CD4-positive, CD25-positive, alpha-beta regulatory T cell (primary cell): ENCODE measurements at regions not wholly inside any gene's neighbourhood (a gene's known extent, or its start where the extent isn't known, plus 50 kb on each side); places are given as distances from the start of the nearest gene placed in this dataset.
A peak's percentile ranks its signal among the peaks of the same experiment; 100 is the strongest.

Experiments
- ATAC-seq, 2 donors: fragments of 150-1000 bp; cut with Tn5 transposase; one replicate each; pipeline ENCODE4 v1.10.0; 2021; ENCODE audit warnings: low read depth in 2 of 2, moderate number of reproducible peaks in 2 of 2, moderate library complexity in 1 of 2
- DNase-seq, 3 donors: peaks; one replicate each; pipeline versions ENCODE4 v3.0.0 to v3.0.0-alpha.2; 2012 to 2022; ENCODE audit warnings: mixed read lengths in 1 of 3
- H3K27ac ChIP-seq: one replicate; pipeline ENCODE4 v1.7.0; 2013; ENCODE audit warnings: mild to moderate bottlenecking, low read length; ENCODE audit not compliant: insufficient read depth, poor library complexity, severe bottlenecking
- H3K27me3 ChIP-seq: one replicate; pipeline ENCODE4 v1.7.0; 2013; ENCODE audit warnings: low read length; ENCODE audit not compliant: control insufficient read depth, insufficient read depth
- H3K36me3 ChIP-seq: one replicate; pipeline ENCODE4 v1.7.0; 2013; ENCODE audit warnings: mild to moderate bottlenecking, low read length, moderate library complexity; ENCODE audit not compliant: control insufficient read depth, insufficient read depth
- H3K4me1 ChIP-seq: 2 replicates; pipeline ENCODE4 v1.7.0; 2013; ENCODE audit warnings: mild to moderate bottlenecking, low read length; ENCODE audit not compliant: insufficient read depth, control insufficient read depth, poor library complexity, severe bottlenecking
- H3K4me3 ChIP-seq: one replicate; pipeline ENCODE4 v1.7.0; 2013; ENCODE audit warnings: low read depth, mild to moderate bottlenecking, low read length, moderate library complexity
- H3K9me3 ChIP-seq, 2 experiments: 1 replicate in 1 of 2; 2 replicates in 1 of 2; pipeline ENCODE4 v1.7.0; 2013; ENCODE audit warnings: low read length in 2 of 2, mild to moderate bottlenecking in 1 of 2, moderate library complexity in 1 of 2; ENCODE audit not compliant: control insufficient read depth in 2 of 2
- H3K27ac Mint-ChIP-seq, 3 donors: one replicate each; pipeline ENCODE4 v1.8.0; 2020 to 2022; ENCODE audit warnings: mild to moderate bottlenecking in 3 of 3, mixed read lengths in 3 of 3, moderate library complexity in 2 of 3
- H3K27me3 Mint-ChIP-seq: one replicate; pipeline ENCODE4 v1.8.0; 2022; ENCODE audit warnings: mild to moderate bottlenecking, mixed read lengths
- H3K36me3 Mint-ChIP-seq: one replicate; pipeline ENCODE4 v1.8.0; 2020; ENCODE audit warnings: mixed read lengths
- H3K4me1 Mint-ChIP-seq, 4 donors: one replicate each; pipeline ENCODE4 v1.8.0; 2020 to 2022; ENCODE audit warnings: mixed read lengths in 4 of 4, mild to moderate bottlenecking in 1 of 4
- H3K4me3 Mint-ChIP-seq, 4 donors: one replicate each; pipeline ENCODE4 v1.8.0; 2020 to 2022; ENCODE audit warnings: mild to moderate bottlenecking in 4 of 4, mixed read lengths in 4 of 4, moderate library complexity in 3 of 4
- H3K9me3 Mint-ChIP-seq, 7 donors: one replicate each; pipeline ENCODE4 v1.8.0; 2020 to 2022; ENCODE audit warnings: mixed read lengths in 7 of 7, mild to moderate bottlenecking in 3 of 7, moderate library complexity in 2 of 7

DNA sequence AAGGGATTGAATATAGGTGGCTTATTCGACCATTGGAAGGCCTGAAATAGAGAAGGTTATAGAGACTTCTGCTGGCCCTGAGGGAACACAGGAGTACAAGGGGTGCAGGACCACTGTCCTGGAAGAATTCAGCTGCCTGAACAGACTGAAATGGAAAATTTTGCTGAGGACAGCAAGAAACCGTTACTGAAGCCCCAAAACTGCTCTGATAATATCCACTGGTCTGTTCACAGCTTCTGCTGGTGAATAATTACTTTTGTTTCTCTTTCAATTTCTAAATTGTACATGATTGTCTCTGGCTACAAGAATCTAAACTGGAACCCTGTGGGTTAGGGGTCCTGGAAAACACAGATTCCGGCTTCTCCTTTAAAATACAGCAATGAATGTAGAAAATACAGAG is 218.5 kb upstream of the CDH12 start:
- Mint-ChIP-seq H3K4me1 (no peaks in the 10 kb centered on the region), H3K9me3 (peaks cover 0 to 21% (median 7%) of the 10 kb centered on the region in 7 donors), H3K4me3 (no peak overlapping the region), H3K27ac (no peak overlapping the region), H3K27me3 (no peaks in the 10 kb centered on the region), H3K36me3 (no peaks in the 10 kb centered on the region)
- Histone ChIP-seq H3K4me1 (no peaks in the 10 kb centered on the region), H3K9me3 (peaks cover 0 to 2% of the 10 kb centered on the region in 2 experiments), H3K27ac (no peak overlapping the region), H3K4me3 (no peak overlapping the region), H3K27me3 (no peaks in the 10 kb centered on the region), H3K36me3 (no peaks in the 10 kb centered on the region)
- no peak for DNase-seq
- ATAC-seq, result no peak

DNA sequence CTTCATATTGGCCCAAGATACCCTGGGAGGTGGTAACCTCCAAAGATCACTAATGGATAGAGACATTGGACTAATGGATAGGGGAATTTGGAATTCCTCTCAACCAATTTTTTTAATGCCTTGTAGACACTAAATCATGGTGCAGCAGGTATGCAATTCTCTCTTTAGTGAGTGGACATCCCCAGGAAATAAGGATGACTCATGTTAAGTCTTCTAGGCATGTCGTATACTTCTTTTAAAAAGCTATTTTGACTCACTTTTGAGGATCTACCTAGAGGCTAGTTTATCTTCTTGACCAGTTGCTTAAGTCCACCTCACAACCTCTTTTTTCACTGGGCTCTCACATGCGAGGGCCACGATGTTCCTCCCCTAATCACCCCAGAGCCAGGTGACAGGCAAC is 211.6 kb upstream of the CDH12 start:
- DNase-seq, result no peak
- no peaks in the 10 kb centered on the region for H3K27me3 ChIP-seq
- Mint-ChIP-seq H3K4me1 (no peaks in the 10 kb centered on the region), H3K36me3 (no peaks in the 10 kb centered on the region), H3K4me3 (no peak overlapping the region), H3K27me3 (no peaks in the 10 kb centered on the region), H3K9me3 (peaks cover 0 to 20% (median 10%) of the 10 kb centered on the region in 7 donors), H3K27ac (no peak overlapping the region)
- no peak for ATAC-seq
- H3K27ac ChIP-seq, result no peak overlapping the region
- H3K4me1 ChIP-seq, result no peaks in the 10 kb centered on the region
- no peak overlapping the region for H3K4me3 ChIP-seq
- H3K36me3 ChIP-seq, result no peaks in the 10 kb centered on the region
- H3K9me3 ChIP-seq, result peaks cover 2 to 16% of the 10 kb centered on the region in 2 experiments

- Histone ChIP-seq H3K4me1 (no peaks in the 10 kb centered on the region), H3K27ac (no peak overlapping the region), H3K9me3 (peaks cover 3% of the 10 kb centered on the region in 2 experiments), H3K36me3 (no peaks in the 10 kb centered on the region), H3K4me3 (no peak overlapping the region), H3K27me3 (no peaks in the 10 kb centered on the region)
- no peaks in the 10 kb centered on the region for H3K4me1 Mint-ChIP-seq
- no peaks in the 10 kb centered on the region for H3K36me3 Mint-ChIP-seq
- ATAC-seq (no peak), DNase-seq (no peak)
- H3K9me3 Mint-ChIP-seq, result peaks cover 1 to 18% (median 8%) of the 10 kb centered on the region in 7 donors
- H3K27ac Mint-ChIP-seq, result peak overlapping the region in 1 of 3 donors; percentile 0
- H3K4me3 Mint-ChIP-seq, result no peak overlapping the region
- no peaks in the 10 kb centered on the region for H3K27me3 Mint-ChIP-seq
Observed at GRCh38 chr5:23053846-23054245, 200.7 kb upstream of the CDH12 start.

- no peaks in the 10 kb centered on the region for H3K27me3 ChIP-seq
- no peaks in the 10 kb centered on the region for H3K4me1 ChIP-seq
- H3K9me3 ChIP-seq, result peaks cover 0 to 2% of the 10 kb centered on the region in 2 experiments
- no peak overlapping the region for H3K4me3 ChIP-seq
- H3K9me3 Mint-ChIP-seq, result peaks cover 4 to 20% (median 8%) of the 10 kb centered on the region in 7 donors
- no peak overlapping the region for H3K27ac Mint-ChIP-seq
- no peak for ATAC-seq
- no peak overlapping the region for H3K27ac ChIP-seq
- no peak for DNase-seq
- H3K4me1 Mint-ChIP-seq, result no peaks in the 10 kb centered on the region
- no peaks in the 10 kb centered on the region for H3K27me3 Mint-ChIP-seq
- no peak overlapping the region for H3K4me3 Mint-ChIP-seq
- no peaks in the 10 kb centered on the region for H3K36me3 ChIP-seq
- H3K36me3 Mint-ChIP-seq, result no peaks in the 10 kb centered on the region
Observed at GRCh38 chr5:23042226-23042625, 189.1 kb upstream of the CDH12 start.

- Histone ChIP-seq H3K27me3 (no peaks in the 10 kb centered on the region), H3K9me3 (peaks cover 0 to 12% of the 10 kb centered on the region in 2 experiments), H3K27ac (no peak overlapping the region), H3K4me3 (no peak overlapping the region), H3K36me3 (no peaks in the 10 kb centered on the region), H3K4me1 (no peaks in the 10 kb centered on the region)
- H3K27ac Mint-ChIP-seq, result no peak overlapping the region
- H3K4me1 Mint-ChIP-seq, result no peaks in the 10 kb centered on the region
- H3K4me3 Mint-ChIP-seq, result no peak overlapping the region
- DNase-seq (no peak), ATAC-seq (no peak)
- H3K9me3 Mint-ChIP-seq, result peaks cover 2 to 32% (median 8%) of the 10 kb centered on the region in 7 donors
- no peaks in the 10 kb centered on the region for H3K27me3 Mint-ChIP-seq
- H3K36me3 Mint-ChIP-seq, result no peaks in the 10 kb centered on the region
Observed at GRCh38 chr5:23035555-23036090, 182.5 kb upstream of the CDH12 start.

GRCh38 chr5:23033864-23034263 is 180.7 kb upstream of the CDH12 start:
- no peak for DNase-seq
- Mint-ChIP-seq H3K27ac (no peak overlapping the region), H3K36me3 (no peaks in the 10 kb centered on the region), H3K4me1 (no peaks in the 10 kb centered on the region), H3K4me3 (no peak overlapping the region), H3K27me3 (no peaks in the 10 kb centered on the region), H3K9me3 (peaks cover 2 to 28% (median 5%) of the 10 kb centered on the region in 7 donors)
- Histone ChIP-seq H3K4me3 (no peak overlapping the region), H3K9me3 (peaks cover 0 to 12% of the 10 kb centered on the region in 2 experiments), H3K36me3 (no peaks in the 10 kb centered on the region), H3K4me1 (no peaks in the 10 kb centered on the region), H3K27me3 (no peaks in the 10 kb centered on the region), H3K27ac (no peak overlapping the region)
- no peak for ATAC-seq

DNA sequence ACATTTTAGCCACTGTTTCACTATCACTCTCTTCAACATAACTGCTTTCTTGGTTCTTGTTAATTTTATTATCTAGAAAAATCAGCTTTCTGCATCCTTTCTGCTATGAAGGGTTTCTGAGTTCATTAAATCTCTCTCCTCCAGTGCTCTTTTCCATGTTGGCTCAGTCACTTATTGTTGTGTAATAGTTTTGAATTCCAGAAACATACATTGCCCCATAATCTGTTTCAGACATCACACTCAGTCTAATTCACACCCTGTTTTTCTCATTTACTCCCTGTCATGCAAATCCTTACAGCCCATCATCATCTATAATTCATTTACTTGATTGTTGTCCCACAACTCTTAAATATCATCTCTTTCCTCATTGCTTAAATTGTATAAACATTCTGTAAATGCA is 176.1 kb upstream of the CDH12 start:
- Mint-ChIP-seq H3K4me1 (no peaks in the 10 kb centered on the region), H3K27ac (no peak overlapping the region), H3K36me3 (no peaks in the 10 kb centered on the region), H3K4me3 (no peak overlapping the region), H3K27me3 (no peaks in the 10 kb centered on the region), H3K9me3 (peaks cover 0 to 17% (median 5%) of the 10 kb centered on the region in 7 donors)
- ATAC-seq (no peak), DNase-seq (no peak)
- Histone ChIP-seq H3K9me3 (peaks cover 0 to 24% of the 10 kb centered on the region in 2 experiments), H3K4me3 (no peak overlapping the region), H3K27me3 (no peaks in the 10 kb centered on the region), H3K36me3 (no peaks in the 10 kb centered on the region), H3K4me1 (no peaks in the 10 kb centered on the region), H3K27ac (no peak overlapping the region)

DNA sequence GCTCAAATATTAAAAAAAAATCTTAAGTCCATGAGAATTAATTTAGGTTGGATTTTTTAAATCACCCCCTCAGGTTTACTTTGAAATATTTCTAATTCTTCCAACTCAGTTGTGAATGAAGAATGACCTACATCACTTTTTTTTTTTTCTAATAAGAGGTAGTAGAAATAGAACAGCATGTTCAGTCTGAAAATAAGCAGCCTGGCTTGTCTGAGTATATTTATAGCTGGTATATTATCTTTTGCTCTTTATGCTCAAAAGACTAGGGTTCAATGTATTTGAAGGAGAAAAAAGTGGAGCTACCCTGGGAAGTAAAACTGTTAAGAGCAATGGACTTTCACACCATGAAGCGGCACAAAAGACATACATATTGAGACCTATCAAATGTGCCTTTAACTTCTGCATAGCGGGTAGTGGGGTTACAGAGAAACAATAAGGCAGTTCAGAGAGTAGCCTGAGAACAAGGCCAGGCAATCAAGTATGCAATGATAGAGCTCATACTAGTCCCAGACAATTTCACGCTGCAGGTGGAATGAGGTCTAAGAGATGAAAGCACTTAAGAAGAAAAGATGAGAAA is 175.4 kb upstream of the CDH12 start:
- Histone ChIP-seq H3K4me3 (no peak overlapping the region), H3K36me3 (no peaks in the 10 kb centered on the region), H3K27me3 (no peaks in the 10 kb centered on the region), H3K9me3 (peaks cover 0 to 22% of the 10 kb centered on the region in 2 experiments), H3K27ac (no peak overlapping the region), H3K4me1 (no peaks in the 10 kb centered on the region)
- Mint-ChIP-seq H3K36me3 (no peaks in the 10 kb centered on the region), H3K4me3 (no peak overlapping the region), H3K27ac (no peak overlapping the region), H3K27me3 (no peaks in the 10 kb centered on the region), H3K4me1 (no peaks in the 10 kb centered on the region), H3K9me3 (peaks cover 0 to 18% (median 5%) of the 10 kb centered on the region in 7 donors)
- ATAC-seq, result no peak
- no peak for DNase-seq
